ENCODE measurements at regions not wholly inside any gene's neighbourhood (a gene's known extent, or its start where the extent isn't known, plus 50 kb on each side); places are given as distances from the start of the nearest gene placed in this dataset.

- Histone ChIP-seq H3K4me3 (ENCODE audit: low read depth, low read length) (no peak overlapping the region), H3K27me3 (ENCODE audit: control insufficient read depth, insufficient read depth, low read length) (no peaks in the 10 kb centered on the region), H3K36me3 (ENCODE audit: control insufficient read depth, insufficient read depth, low read length) (no peaks in the 10 kb centered on the region)
- no peak for TF ChIP-seq CTCF (IDR thresholded peaks at IDR 0.05; ENCODE audit: insufficient read depth, low read length, poor library complexity, severe bottlenecking)
- DNase-seq (ENCODE audit: low read depth), result no peak
Measured at GRCh38 chr2:111709321-111709720, 174.7 kb downstream of the ANAPC1 start.

GRCh38 chr2:111710085-111710484 lies 173.9 kb downstream of the ANAPC1 start:
- Histone ChIP-seq H3K36me3 (ENCODE audit: control insufficient read depth, insufficient read depth, low read length) (no peaks in the 10 kb centered on the region), H3K4me3 (ENCODE audit: low read depth, low read length) (no peak overlapping the region), H3K27me3 (ENCODE audit: control insufficient read depth, insufficient read depth, low read length) (no peaks in the 10 kb centered on the region)
- no peak for DNase-seq (ENCODE audit: low read depth)
- no peak for TF ChIP-seq CTCF (IDR thresholded peaks at IDR 0.05; ENCODE audit: insufficient read depth, low read length, poor library complexity, severe bottlenecking)

GRCh38 chr2:111710613-111711012 lies 173.4 kb downstream of the ANAPC1 start:
- DNase-seq (ENCODE audit: low read depth), result no peak
- Histone ChIP-seq H3K27me3 (ENCODE audit: control insufficient read depth, insufficient read depth, low read length) (no peaks in the 10 kb centered on the region), H3K36me3 (ENCODE audit: control insufficient read depth, insufficient read depth, low read length) (no peaks in the 10 kb centered on the region), H3K4me3 (ENCODE audit: low read depth, low read length) (no peak overlapping the region)
- TF ChIP-seq CTCF (IDR thresholded peaks at IDR 0.05; ENCODE audit: insufficient read depth, low read length, poor library complexity, severe bottlenecking), result no peak

GRCh38 chr2:111711270-111711669 lies 172.7 kb downstream of the ANAPC1 start:
- H3K36me3 ChIP-seq (ENCODE audit: control insufficient read depth, insufficient read depth, low read length), result no peaks in the 10 kb centered on the region
- H3K27me3 ChIP-seq (ENCODE audit: control insufficient read depth, insufficient read depth, low read length), result no peaks in the 10 kb centered on the region
- H3K4me3 ChIP-seq (ENCODE audit: low read depth, low read length), result no peak overlapping the region
- DNase-seq (ENCODE audit: low read depth), result no peak
- no peak for TF ChIP-seq CTCF (IDR thresholded peaks at IDR 0.05; ENCODE audit: insufficient read depth, low read length, poor library complexity, severe bottlenecking)

GRCh38 chr2:111712361-111712760 lies 171.6 kb downstream of the ANAPC1 start:
- no peak for TF ChIP-seq CTCF (IDR thresholded peaks at IDR 0.05; ENCODE audit: insufficient read depth, low read length, poor library complexity, severe bottlenecking)
- no peak overlapping the region for H3K4me3 ChIP-seq (ENCODE audit: low read depth, low read length)
- H3K27me3 ChIP-seq (ENCODE audit: control insufficient read depth, insufficient read depth, low read length), result no peaks in the 10 kb centered on the region
- no peaks in the 10 kb centered on the region for H3K36me3 ChIP-seq (ENCODE audit: control insufficient read depth, insufficient read depth, low read length)
- DNase-seq (ENCODE audit: low read depth), result no peak

GRCh38 chr2:111712940-111713515 lies 171.0 kb downstream of the ANAPC1 start:
- no peak overlapping the region for H3K4me3 ChIP-seq (ENCODE audit: low read depth, low read length)
- no peaks in the 10 kb centered on the region for H3K27me3 ChIP-seq (ENCODE audit: control insufficient read depth, insufficient read depth, low read length)
- no peaks in the 10 kb centered on the region for H3K36me3 ChIP-seq (ENCODE audit: control insufficient read depth, insufficient read depth, low read length)
- DNase-seq (ENCODE audit: low read depth), result no peak
- no peak for TF ChIP-seq CTCF (IDR thresholded peaks at IDR 0.05; ENCODE audit: insufficient read depth, low read length, poor library complexity, severe bottlenecking)

Data from kidney epithelial cell (primary cell).